SK-N-SH (cell line): ENCODE measurements at regions not wholly inside any gene's neighbourhood (a gene's known extent, or its start where the extent isn't known, plus 50 kb on each side); places are given as distances from the start of the nearest gene placed in this dataset.

Experiments used
- CTCF ChIA-PET: fragments of 300-600, 350-600 bp; formaldehyde crosslinking; extraction: SDS; loops from one replicate; lab custom pipeline; 2021; lab: Yijun Ruan, JAX
- POLR2A ChIA-PET: fragments of 350-600 bp; sonication (Branson Sonifier 250); formaldehyde crosslinking; extraction: SDS; loops from one replicate; lab custom pipeline; 2020; ENCODE audit warnings: antibody characterized with exemption, inconsistent platforms; lab: Yijun Ruan, JAX
- DNase-seq: peaks from one replicate; pipeline ENCODE4 v3.0.0; 2012
- H2AFZ ChIP-seq: fragments of 200-600 bp; sonication (generic); 2 replicates; pipeline ENCODE4 v1.8.1; 2016; ENCODE audit warnings: antibody characterized with exemption, mild to moderate bottlenecking, low read depth
- H3F3A ChIP-seq: fragments of 200-600 bp; sonication (generic); replicated peaks from 2 replicates; pipeline ENCODE3; 2016; ENCODE audit warnings: antibody characterized with exemption, mild to moderate bottlenecking; ENCODE audit not compliant: insufficient read depth
- H3K27ac ChIP-seq, 2 experiments: fragments of 200-500 bp in 1 of 2; fragments of 200-600 bp in 1 of 2; sonication (Bioruptor generic) in 1 of 2; sonication (generic), shearing (Covaris generic) in 1 of 2; 2 replicates each; pipeline versions ENCODE4 v1.5.1 to v1.6.1; 2014 to 2016; ENCODE audit warnings: low read depth in 2 of 2, inconsistent platforms in 1 of 2, low read length in 1 of 2, mild to moderate bottlenecking in 1 of 2, mixed read lengths in 1 of 2
- H3K27me3 ChIP-seq: fragments of 200-600 bp; sonication (generic), shearing (Covaris generic); 2 replicates; pipeline ENCODE4 v1.6.1; 2016; ENCODE audit warnings: mixed run types; ENCODE audit not compliant: insufficient read depth
- H3K36me3 ChIP-seq, 2 experiments: fragments of 200-500 bp in 1 of 2; fragments of 200-600 bp in 1 of 2; sonication (Bioruptor generic) in 1 of 2; sonication (generic) in 1 of 2; replicated peaks in 1 of 2; 2 replicates each; pipeline versions ENCODE3 to v1.5.1; 2014 to 2016; ENCODE audit warnings: low read length in 1 of 2, mild to moderate bottlenecking in 1 of 2; ENCODE audit not compliant: insufficient read depth in 2 of 2, control insufficient read depth in 1 of 2
- H3K4me1 ChIP-seq, 2 experiments: fragments of 200-500 bp in 1 of 2; fragments of 200-600 bp in 1 of 2; sonication (Bioruptor generic) in 1 of 2; sonication (generic), shearing (Covaris generic) in 1 of 2; 2 replicates each; pipeline versions ENCODE4 v1.5.1 to v1.6.1; 2014 to 2016; ENCODE audit warnings: low read depth in 1 of 2, low read length in 1 of 2, mixed run types in 1 of 2; ENCODE audit not compliant: insufficient read depth in 2 of 2, control insufficient read depth in 1 of 2
- H3K4me2 ChIP-seq: fragments of 200-600 bp; sonication (generic), shearing (Covaris generic); 2 replicates; pipeline ENCODE4 v1.6.1; 2017; ENCODE audit warnings: mixed run types
- H3K4me3 ChIP-seq, 2 experiments: fragments of 200-500 bp in 1 of 2; fragments of 200-600 bp in 1 of 2; sonication (Bioruptor generic) in 1 of 2; sonication (generic), shearing (Covaris generic) in 1 of 2; 2 replicates each; pipeline versions ENCODE4 v1.5.1 to v1.8.1; 2014 to 2016; ENCODE audit warnings: low read depth in 2 of 2, inconsistent platforms in 1 of 2, low read length in 1 of 2, mild to moderate bottlenecking in 1 of 2, mixed read lengths in 1 of 2, moderate library complexity in 1 of 2
- H3K79me2 ChIP-seq: fragments of 200-600 bp; sonication (generic); 2 replicates; pipeline ENCODE4 v1.8.1; 2017; ENCODE audit warnings: mild to moderate bottlenecking; ENCODE audit not compliant: insufficient read depth
- H3K9ac ChIP-seq: fragments of 200-600 bp; sonication (generic); 2 replicates; pipeline ENCODE4 v1.6.1; 2017; ENCODE audit warnings: mixed run types
- H3K9me2 ChIP-seq: fragments of 200-600 bp; sonication (generic); 2 replicates; pipeline ENCODE4 v1.6.1; 2017; ENCODE audit warnings: mixed run types
- H3K9me3 ChIP-seq: fragments of 200-600 bp; sonication (generic); 2 replicates; pipeline ENCODE4 v1.6.1; 2017; ENCODE audit warnings: mixed run types, mild to moderate bottlenecking, moderate library complexity
- H4K20me1 ChIP-seq: fragments of 200-600 bp; sonication (generic); 2 replicates; pipeline ENCODE4 v1.6.1; 2017; ENCODE audit warnings: mild to moderate bottlenecking, mixed run types; ENCODE audit not compliant: insufficient read depth
- CTCF ChIP-seq: fragments of 200-600 bp; sonication (generic); IDR thresholded peaks from 2 replicates; pipeline ENCODE4 v1.6.1; 2017; ENCODE audit warnings: antibody characterized with exemption, mild to moderate bottlenecking, moderate library complexity
- ELF1 ChIP-seq: IDR thresholded peaks from 2 replicates; pipeline ENCODE4 v1.4.0; 2012
- EZH2phosphoT487 ChIP-seq: fragments of 200-600 bp; sonication (generic); IDR thresholded peaks from 2 replicates; pipeline ENCODE4 v1.6.1; 2017; ENCODE audit warnings: low read depth, mixed run types, mild to moderate bottlenecking, antibody characterized with exemption, moderate library complexity, borderline replicate concordance
- FOSL2 ChIP-seq: IDR thresholded peaks from 2 replicates; pipeline ENCODE4 v1.4.0; 2012; ENCODE audit warnings: low read depth, mild to moderate bottlenecking, moderate library complexity, borderline replicate concordance
- GATA2 ChIP-seq: sonication (generic); formaldehyde crosslinking; IDR thresholded peaks from 2 replicates; pipeline ENCODE4 v1.5.0; 2020; ENCODE audit warnings: mild to moderate bottlenecking, missing genetic modification reagents
- JUND ChIP-seq: IDR thresholded peaks from 2 replicates; pipeline ENCODE4 v1.4.0; 2012
- MEF2A ChIP-seq: IDR thresholded peaks from 2 replicates; pipeline ENCODE4 v1.4.0; 2012; ENCODE audit warnings: low read depth, borderline replicate concordance
- NFIC ChIP-seq: IDR thresholded peaks from 2 replicates; pipeline ENCODE4 v1.4.0; 2012; ENCODE audit warnings: borderline replicate concordance
- RAD21 ChIP-seq: IDR thresholded peaks from 2 replicates; pipeline ENCODE4 v1.6.1; 2012; ENCODE audit warnings: mild to moderate bottlenecking, low read length
- RCOR1 ChIP-seq: fragments of 150-350 bp; IDR thresholded peaks from 2 replicates; pipeline ENCODE4 v1.6.1; 2017; ENCODE audit warnings: antibody characterized with exemption, low read length
- RXRA ChIP-seq: IDR thresholded peaks from 2 replicates; pipeline ENCODE4 v1.4.0; 2012; ENCODE audit warnings: low read depth, mild to moderate bottlenecking, borderline replicate concordance
- SIN3A ChIP-seq: IDR thresholded peaks from 2 replicates; pipeline ENCODE4 v1.6.1; 2012; ENCODE audit warnings: low read depth, mild to moderate bottlenecking, low read length, moderate library complexity, borderline replicate concordance
- SMC3 ChIP-seq: IDR thresholded peaks from 2 replicates; pipeline ENCODE4 v1.6.1; 2012; ENCODE audit warnings: low read depth, low read length, improper control_type of control experiment
- TAF1 ChIP-seq: IDR thresholded peaks from 2 replicates; pipeline ENCODE4 v1.6.1; 2012; ENCODE audit warnings: low read depth, mild to moderate bottlenecking, low read length, moderate library complexity, borderline replicate concordance
- TEAD4 ChIP-seq: IDR thresholded peaks from 2 replicates; pipeline ENCODE4 v1.4.0; 2012; ENCODE audit warnings: mild to moderate bottlenecking, borderline replicate concordance; ENCODE audit not compliant: insufficient read depth
- USF1 ChIP-seq: IDR thresholded peaks from 2 replicates; pipeline ENCODE4 v1.4.0; 2012; ENCODE audit warnings: low read depth, borderline replicate concordance
- USF2 ChIP-seq: fragments of 150-350 bp; IDR thresholded peaks from 2 replicates; pipeline ENCODE4 v1.6.1; 2017; ENCODE audit warnings: antibody characterized with exemption, low read length, low read depth, borderline replicate concordance
- YY1 ChIP-seq: IDR thresholded peaks from 2 replicates; pipeline ENCODE4 v1.4.0; 2012; ENCODE audit warnings: low read depth, mild to moderate bottlenecking
- WGBS: methylation state at CpG from one replicate; pipeline ENCODE4 v1.1.6; 2017; ENCODE audit warnings: low lambda C conversion rate; 5-methylcytosine and 5-hydroxymethylcytosine counted together

- ChIA-PET CTCF (no interaction called here), POLR2A (no interaction called here)
- H3K27me3 ChIP-seq, result no peaks in the 10 kb centered on the region
- H4K20me1 ChIP-seq, result no peaks in the 10 kb centered on the region
- no peak overlapping the region for H2AFZ ChIP-seq
- H3K4me3 ChIP-seq, result no peak overlapping the region
- no peak overlapping the region for H3K27ac ChIP-seq
- no peaks in the 10 kb centered on the region for H3F3A ChIP-seq
- H3K9me2 ChIP-seq, result no peaks in the 10 kb centered on the region
- H3K9ac ChIP-seq, result no peak overlapping the region
- peaks cover 44% of the 10 kb centered on the region for H3K79me2 ChIP-seq
- no peaks in the 10 kb centered on the region for H3K36me3 ChIP-seq
- WGBS, result 74% methylated on average over 10 of the region's 10 CpGs
- no peak for DNase-seq
- H3K9me3 ChIP-seq, result no peaks in the 10 kb centered on the region
- H3K4me2 ChIP-seq, result no peak overlapping the region
- peaks cover 0 to 2% of the 10 kb centered on the region in 2 experiments; a peak in 1 of 4 replicates for H3K4me1 ChIP-seq
- TF ChIP-seq TAF1, result no peak
- TF ChIP-seq USF2, result no peak
- TF ChIP-seq MEF2A, result no peak
- no peak for TF ChIP-seq ELF1
- no peak for TF ChIP-seq RAD21
- TF ChIP-seq SIN3A, result no peak
Observed at GRCh38 chr22:25452116-25452700, 112.3 kb upstream of the GRK3 start.

GRCh38 chr22:25453058-25453457 is 111.4 kb upstream of the GRK3 start:
- ChIA-PET CTCF (no interaction called here), POLR2A (no interaction called here)

More at GRCh38 chr22:25453058-25453457, 111.4 kb upstream of the GRK3 start:
- H3K4me1 ChIP-seq, result no peaks in the 10 kb centered on the region; a peak in 1 of 4 replicates
- H3K27ac ChIP-seq, result no peak overlapping the region
- WGBS, result 91% methylated on average over 4 of the region's 4 CpGs
- TF ChIP-seq RAD21, result no peak
- TF ChIP-seq FOSL2, result no peak
- no peak for TF ChIP-seq JUND
- TF ChIP-seq USF1, result no peak
- no peak for TF ChIP-seq NFIC
- no peak for TF ChIP-seq YY1
- TF ChIP-seq CTCF, result no peak
- no peak for TF ChIP-seq SMC3
- TF ChIP-seq TAF1, result no peak
- no peak for TF ChIP-seq TEAD4
- TF ChIP-seq RXRA, result no peak
- no peak for TF ChIP-seq EZH2phosphoT487
- TF ChIP-seq RCOR1, result no peak
- TF ChIP-seq GATA2 (CRISPR knock-in tag), result no peak
- no peak for DNase-seq
- peaks cover 44% of the 10 kb centered on the region for H3K79me2 ChIP-seq
- no peaks in the 10 kb centered on the region for H3K27me3 ChIP-seq
- no peak overlapping the region for H2AFZ ChIP-seq
- H3K9ac ChIP-seq, result no peak overlapping the region
- H3K4me3 ChIP-seq, result no peak overlapping the region
- H3K9me2 ChIP-seq, result no peaks in the 10 kb centered on the region
- H3K9me3 ChIP-seq, result no peaks in the 10 kb centered on the region
- H3K36me3 ChIP-seq, result no peaks in the 10 kb centered on the region
- no peak overlapping the region for H3K4me2 ChIP-seq
- no peaks in the 10 kb centered on the region for H3F3A ChIP-seq
- no peaks in the 10 kb centered on the region for H4K20me1 ChIP-seq
